Stimulated activated CD8-positive, alpha-beta memory T cell treated with anti-CD3 and anti-CD28 coated beads, Interleukin-7, amount 100 ng/mL, for 24 hours (primary cell): ENCODE measurements at regions not wholly inside any gene's neighbourhood (a gene's known extent, or its start where the extent isn't known, plus 50 kb on each side); places are given as distances from the start of the nearest gene placed in this dataset.
"Not testable (repeated sequence)": the region's sequence is repeated elsewhere in the genome, so short reads cannot be mapped to it uniquely, and the experiment has no call there.

Experiments used
- DNase-seq: peaks from one replicate; pipeline ENCODE4 v3.0.0-alpha.2; 2020; ENCODE audit warnings: low read depth

GRCh38 chr14:38056270-38056669, 151.4 kb upstream of the SSTR1 start:
- no peak for DNase-seq

DNA sequence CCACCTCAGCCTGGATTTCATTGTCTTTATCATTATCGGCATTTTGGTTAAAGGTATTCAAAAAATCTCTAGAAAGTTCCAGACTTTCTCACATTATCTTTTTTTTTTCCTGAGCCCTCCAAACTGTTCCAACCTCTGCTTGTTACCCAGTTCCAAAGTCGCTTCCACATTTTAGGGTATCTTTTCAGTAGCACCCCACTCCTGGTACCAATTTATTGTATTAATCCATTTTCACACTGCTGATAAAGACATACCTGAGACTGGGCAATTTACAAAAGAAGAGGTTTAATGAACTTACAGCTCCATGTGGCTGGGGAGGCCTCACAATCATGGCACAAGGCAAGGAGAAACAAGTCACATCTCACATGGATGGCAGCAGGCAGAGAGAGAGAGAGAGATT, 145.5 kb upstream of the SSTR1 start:
- DNase-seq: not testable (repeated sequence)

- no peak for DNase-seq
These were observed 143.9 kb upstream of the SSTR1 start for GRCh38 chr14:38063711-38064320.

- DNase-seq: no peak
These were observed 142.5 kb upstream of the SSTR1 start for GRCh38 chr14:38065106-38065762.

DNA sequence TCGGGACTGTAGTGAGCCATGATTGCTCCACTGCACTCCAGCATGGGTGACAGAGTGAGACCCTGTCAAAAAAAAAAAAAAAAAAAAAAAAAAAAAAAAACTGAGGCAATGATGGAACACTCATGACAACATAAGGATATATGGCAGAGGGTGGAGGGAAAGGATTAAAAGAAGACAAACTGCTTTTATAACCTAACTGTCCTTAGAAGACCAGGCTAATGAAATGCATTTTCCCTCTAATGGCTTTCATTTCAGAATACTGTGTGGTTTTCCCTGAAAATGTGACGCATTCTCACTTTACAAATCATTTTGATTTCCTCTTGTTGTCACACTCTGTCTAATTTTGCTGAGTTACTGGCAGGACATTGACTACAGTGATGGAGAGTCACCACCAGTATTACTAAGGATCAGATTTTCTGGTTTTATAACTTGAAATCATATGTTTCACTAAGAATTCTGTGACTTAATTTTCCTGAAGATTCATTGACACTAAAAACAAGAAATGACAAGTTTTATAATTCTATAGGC, 137.6 kb upstream of the SSTR1 start:
- no peak for DNase-seq

GRCh38 chr14:38073641-38074040, 134.1 kb upstream of the SSTR1 start:
- DNase-seq: no peak

DNA sequence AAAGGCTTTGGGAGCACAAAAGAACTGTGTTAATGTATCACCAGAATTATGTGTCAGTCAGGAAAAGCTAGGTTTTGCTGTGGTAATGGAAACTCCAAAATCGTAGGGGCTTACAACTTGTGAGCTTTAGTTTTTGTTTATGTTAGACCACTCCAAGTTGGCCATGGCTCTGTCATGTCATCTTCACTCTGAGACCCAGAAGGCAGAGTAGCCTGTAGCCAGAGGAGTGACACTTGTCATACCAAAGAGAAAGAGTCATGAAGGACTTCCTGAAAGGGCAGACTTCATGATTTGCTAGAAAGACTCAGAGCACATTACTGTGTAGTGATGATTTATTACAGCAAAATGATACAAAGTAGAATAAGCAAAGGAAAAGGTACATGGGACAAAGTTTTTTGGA, 133.6 kb upstream of the SSTR1 start:
- no peak for DNase-seq

DNA sequence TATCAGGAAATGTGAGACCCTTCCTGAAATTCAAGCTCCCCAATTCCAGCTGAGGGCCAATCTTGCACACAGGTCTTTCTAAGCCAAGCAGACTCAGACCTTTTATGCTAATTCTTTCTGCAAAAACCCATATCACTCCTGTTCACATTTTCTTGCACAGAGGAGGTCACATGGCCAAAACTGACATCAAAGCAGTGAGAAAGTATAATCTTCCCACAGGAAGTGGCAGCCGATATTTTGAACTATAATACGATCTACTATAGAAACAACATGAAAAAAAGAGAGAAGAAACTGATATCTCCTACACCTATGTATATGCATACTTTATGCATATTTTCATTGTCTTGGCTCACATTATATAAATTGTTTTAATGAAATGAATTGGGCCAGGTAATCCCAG, 132.9 kb upstream of the SSTR1 start:
- no peak for DNase-seq

DNA sequence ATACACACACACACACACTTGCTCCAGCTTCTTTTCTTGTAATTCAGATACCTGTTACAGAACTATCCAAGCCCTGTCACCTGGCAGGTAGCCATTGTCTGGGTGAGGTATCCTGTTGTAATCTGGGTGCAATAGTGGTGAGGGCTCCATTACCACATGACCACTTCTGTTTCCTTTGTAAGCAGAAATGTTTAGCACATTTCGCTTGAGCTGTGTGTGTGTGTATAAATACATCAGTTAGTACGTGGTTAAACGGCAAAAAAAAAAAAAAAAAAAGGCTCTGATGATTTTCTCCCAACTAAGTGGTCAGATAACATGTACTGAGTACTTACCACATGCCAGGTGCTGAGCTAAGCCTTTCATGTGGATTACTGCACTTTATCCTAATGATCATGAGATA, 129.3 kb upstream of the SSTR1 start:
- DNase-seq: no peak

- DNase-seq: no peak
These were observed 128.4 kb upstream of the SSTR1 start for GRCh38 chr14:38079268-38079667.

DNA sequence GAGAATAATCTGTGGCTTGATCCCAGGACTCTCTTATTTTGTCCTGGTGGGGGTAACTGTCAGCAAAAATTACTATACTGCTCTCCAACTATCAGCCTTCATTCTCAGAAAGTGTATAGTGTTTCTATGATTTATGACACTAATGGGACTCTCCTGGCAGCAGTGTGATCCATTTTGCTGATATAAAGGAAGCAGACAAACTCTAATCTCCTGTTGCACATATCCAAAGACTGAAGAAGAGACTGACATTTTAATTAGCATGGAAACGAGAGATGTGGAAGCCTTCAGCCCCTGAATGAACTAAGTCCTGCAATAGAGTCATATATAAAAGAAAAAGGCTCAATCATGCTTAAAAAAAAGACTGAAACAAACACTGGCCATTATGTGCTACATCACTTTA, 127.8 kb upstream of the SSTR1 start:
- DNase-seq: no peak

- DNase-seq: no peak
These were observed 127.0 kb upstream of the SSTR1 start for GRCh38 chr14:38080696-38081095.

DNA sequence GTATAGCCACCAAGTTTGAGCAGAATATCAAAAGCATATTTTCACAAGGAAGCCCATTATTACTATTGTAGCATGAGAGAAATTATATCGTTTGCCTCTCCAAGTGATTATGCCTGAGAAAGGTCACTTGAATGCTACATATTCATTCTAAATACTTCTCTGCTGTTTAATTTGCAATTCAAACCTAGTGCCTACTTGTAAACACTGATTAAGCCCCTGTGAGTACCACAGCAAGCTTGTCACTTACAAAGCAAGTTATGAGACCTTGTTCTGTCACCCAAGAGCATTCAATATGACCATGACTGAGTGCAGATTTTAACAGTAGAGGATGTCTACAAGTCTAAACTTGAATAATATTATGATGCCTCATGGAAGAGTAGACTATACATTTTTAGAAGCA, 124.7 kb upstream of the SSTR1 start:
- no peak for DNase-seq

- no peak for DNase-seq
These were observed 118.6 kb upstream of the SSTR1 start for GRCh38 chr14:38089123-38089522.

DNA sequence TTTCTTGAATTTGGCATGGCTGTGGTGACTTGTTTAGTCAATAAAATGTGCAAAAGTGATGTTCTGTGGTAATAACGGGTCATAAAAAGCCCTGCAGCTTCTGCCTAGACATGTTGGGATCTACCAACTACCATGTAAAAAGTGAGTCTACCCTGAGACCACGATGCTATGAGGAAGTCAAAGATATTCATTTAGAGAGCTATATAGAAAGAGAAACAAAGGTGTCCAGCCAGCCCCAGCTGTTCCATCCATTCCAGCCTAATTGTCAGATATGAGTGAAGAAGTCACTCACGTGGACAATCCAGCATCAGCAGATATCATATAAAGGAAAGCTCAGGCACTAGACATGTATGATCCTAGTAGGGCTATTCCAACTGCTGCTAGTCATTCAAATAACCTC, 117.2 kb upstream of the SSTR1 start:
- no peak for DNase-seq

- DNase-seq: no peak
These were observed 109.4 kb upstream of the SSTR1 start for GRCh38 chr14:38098074-38098836.

DNA sequence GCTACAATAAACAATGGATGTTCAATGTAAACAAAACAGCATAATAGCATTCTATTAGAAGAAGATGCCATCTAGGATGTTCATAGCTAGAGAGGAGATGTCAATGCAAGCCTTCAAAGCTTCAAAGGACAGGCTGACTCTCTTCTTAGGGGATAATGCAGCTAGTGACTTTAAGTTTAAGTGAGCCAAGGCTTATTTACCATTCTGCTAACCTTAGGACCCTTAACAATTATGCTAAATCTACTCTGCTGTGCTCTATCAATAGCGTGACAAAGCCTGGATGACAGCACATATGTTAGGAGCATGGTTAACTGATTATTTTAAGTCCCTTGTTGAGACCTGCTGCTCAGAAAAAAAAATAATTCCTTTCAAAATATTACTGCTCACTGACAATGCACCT, 106.0 kb upstream of the SSTR1 start:
- no peak for DNase-seq

DNA sequence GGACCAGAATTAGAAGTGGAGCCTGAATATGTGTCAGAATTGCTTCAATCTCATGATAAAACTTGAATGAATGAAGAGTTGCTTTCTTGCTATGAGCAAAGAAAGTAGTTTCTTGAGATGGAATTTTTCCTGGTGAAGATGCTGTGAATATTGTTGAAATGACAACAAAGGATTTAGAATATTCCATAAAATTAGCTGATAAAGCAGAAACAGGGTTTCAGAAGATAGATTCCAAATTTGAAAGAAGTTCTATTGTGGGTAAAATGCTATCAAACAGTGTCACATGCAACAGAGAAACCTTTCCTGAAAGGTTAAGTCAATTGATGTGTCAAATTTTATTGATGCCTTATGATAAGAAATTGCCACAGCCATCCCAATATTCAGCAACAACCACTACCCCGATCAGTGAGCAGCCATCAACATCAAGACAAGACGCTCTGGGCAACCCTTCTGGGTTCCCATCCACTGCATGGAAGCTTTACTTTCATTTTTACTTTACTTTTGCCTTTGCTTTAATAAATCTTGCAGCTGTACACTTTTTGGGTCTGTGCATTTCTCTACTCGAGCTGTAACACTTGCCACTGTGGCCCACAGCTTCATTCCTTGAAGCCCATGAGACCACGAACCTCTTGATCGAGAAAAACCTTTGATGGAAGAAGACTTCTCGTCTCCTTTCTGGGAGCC, 104.0 kb upstream of the SSTR1 start:
- no peak for DNase-seq

DNA sequence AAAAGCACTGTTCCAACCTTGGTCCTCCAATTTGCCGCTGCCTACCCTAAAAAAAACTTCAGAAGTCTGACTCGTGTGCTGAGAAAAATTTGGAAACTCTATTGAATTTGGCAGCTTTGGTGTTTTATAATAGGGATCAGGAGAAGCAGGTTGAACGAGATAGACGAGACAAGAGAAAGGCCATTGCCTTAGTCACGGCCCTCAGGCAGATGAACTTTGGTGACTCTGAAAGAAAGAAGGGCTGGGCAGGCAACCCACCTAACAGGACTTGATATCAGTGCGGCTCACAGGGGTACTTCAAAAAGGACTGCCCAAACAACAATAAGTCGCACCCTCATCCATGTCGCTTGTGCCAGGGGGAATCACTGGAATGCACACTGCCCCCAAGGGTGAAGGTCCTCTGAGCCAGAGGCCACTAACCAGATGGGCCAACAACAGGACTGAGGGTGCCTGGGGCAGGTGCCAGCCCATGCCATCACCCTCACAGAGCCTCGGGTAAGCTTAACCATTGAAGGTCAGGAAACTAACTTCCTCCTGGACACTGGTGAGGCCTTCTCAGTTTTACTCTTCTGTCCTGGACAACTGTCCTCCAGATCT, 102.5 kb upstream of the SSTR1 start:
- DNase-seq: no peak

GRCh38 chr14:38107216-38107631, 100.5 kb upstream of the SSTR1 start:
- no peak for DNase-seq

GRCh38 chr14:38108681-38109080, 99.0 kb upstream of the SSTR1 start:
- DNase-seq: no peak

- DNase-seq: no peak
These were observed 97.4 kb upstream of the SSTR1 start for GRCh38 chr14:38110258-38110657.
